SK-N-SH (cell line): ENCODE measurements at regions not wholly inside any gene's neighbourhood (a gene's known extent, or its start where the extent isn't known, plus 50 kb on each side); places are given as distances from the start of the nearest gene placed in this dataset.

Experiments
- CTCF ChIA-PET: fragments of 300-600, 350-600 bp; formaldehyde crosslinking; extraction: SDS; loops from one replicate; lab custom pipeline; 2021; lab: Yijun Ruan, JAX
- POLR2A ChIA-PET: fragments of 350-600 bp; sonication (Branson Sonifier 250); formaldehyde crosslinking; extraction: SDS; loops from one replicate; lab custom pipeline; 2020; ENCODE audit warnings: antibody characterized with exemption, inconsistent platforms; lab: Yijun Ruan, JAX
- DNase-seq: peaks from one replicate; pipeline ENCODE4 v3.0.0; 2012
- H2AFZ ChIP-seq: fragments of 200-600 bp; sonication (generic); 2 replicates; pipeline ENCODE4 v1.8.1; 2016; ENCODE audit warnings: antibody characterized with exemption, mild to moderate bottlenecking, low read depth
- H3F3A ChIP-seq: fragments of 200-600 bp; sonication (generic); replicated peaks from 2 replicates; pipeline ENCODE3; 2016; ENCODE audit warnings: antibody characterized with exemption, mild to moderate bottlenecking; ENCODE audit not compliant: insufficient read depth
- H3K27ac ChIP-seq, 2 experiments: fragments of 200-500 bp in 1 of 2; fragments of 200-600 bp in 1 of 2; sonication (Bioruptor generic) in 1 of 2; sonication (generic), shearing (Covaris generic) in 1 of 2; 2 replicates each; pipeline versions ENCODE4 v1.5.1 to v1.6.1; 2014 to 2016; ENCODE audit warnings: low read depth in 2 of 2, inconsistent platforms in 1 of 2, low read length in 1 of 2, mild to moderate bottlenecking in 1 of 2, mixed read lengths in 1 of 2
- H3K27me3 ChIP-seq: fragments of 200-600 bp; sonication (generic), shearing (Covaris generic); 2 replicates; pipeline ENCODE4 v1.6.1; 2016; ENCODE audit warnings: mixed run types; ENCODE audit not compliant: insufficient read depth
- H3K36me3 ChIP-seq, 2 experiments: fragments of 200-500 bp in 1 of 2; fragments of 200-600 bp in 1 of 2; sonication (Bioruptor generic) in 1 of 2; sonication (generic) in 1 of 2; replicated peaks in 1 of 2; 2 replicates each; pipeline versions ENCODE3 to v1.5.1; 2014 to 2016; ENCODE audit warnings: low read length in 1 of 2, mild to moderate bottlenecking in 1 of 2; ENCODE audit not compliant: insufficient read depth in 2 of 2, control insufficient read depth in 1 of 2
- H3K4me1 ChIP-seq, 2 experiments: fragments of 200-500 bp in 1 of 2; fragments of 200-600 bp in 1 of 2; sonication (Bioruptor generic) in 1 of 2; sonication (generic), shearing (Covaris generic) in 1 of 2; 2 replicates each; pipeline versions ENCODE4 v1.5.1 to v1.6.1; 2014 to 2016; ENCODE audit warnings: low read depth in 1 of 2, low read length in 1 of 2, mixed run types in 1 of 2; ENCODE audit not compliant: insufficient read depth in 2 of 2, control insufficient read depth in 1 of 2
- H3K4me2 ChIP-seq: fragments of 200-600 bp; sonication (generic), shearing (Covaris generic); 2 replicates; pipeline ENCODE4 v1.6.1; 2017; ENCODE audit warnings: mixed run types
- H3K4me3 ChIP-seq, 2 experiments: fragments of 200-500 bp in 1 of 2; fragments of 200-600 bp in 1 of 2; sonication (Bioruptor generic) in 1 of 2; sonication (generic), shearing (Covaris generic) in 1 of 2; 2 replicates each; pipeline versions ENCODE4 v1.5.1 to v1.8.1; 2014 to 2016; ENCODE audit warnings: low read depth in 2 of 2, inconsistent platforms in 1 of 2, low read length in 1 of 2, mild to moderate bottlenecking in 1 of 2, mixed read lengths in 1 of 2, moderate library complexity in 1 of 2
- H3K79me2 ChIP-seq: fragments of 200-600 bp; sonication (generic); 2 replicates; pipeline ENCODE4 v1.8.1; 2017; ENCODE audit warnings: mild to moderate bottlenecking; ENCODE audit not compliant: insufficient read depth
- H3K9ac ChIP-seq: fragments of 200-600 bp; sonication (generic); 2 replicates; pipeline ENCODE4 v1.6.1; 2017; ENCODE audit warnings: mixed run types
- H3K9me2 ChIP-seq: fragments of 200-600 bp; sonication (generic); 2 replicates; pipeline ENCODE4 v1.6.1; 2017; ENCODE audit warnings: mixed run types
- H3K9me3 ChIP-seq: fragments of 200-600 bp; sonication (generic); 2 replicates; pipeline ENCODE4 v1.6.1; 2017; ENCODE audit warnings: mixed run types, mild to moderate bottlenecking, moderate library complexity
- H4K20me1 ChIP-seq: fragments of 200-600 bp; sonication (generic); 2 replicates; pipeline ENCODE4 v1.6.1; 2017; ENCODE audit warnings: mild to moderate bottlenecking, mixed run types; ENCODE audit not compliant: insufficient read depth
- ELF1 ChIP-seq: IDR thresholded peaks from 2 replicates; pipeline ENCODE4 v1.4.0; 2012
- FOSL2 ChIP-seq: IDR thresholded peaks from 2 replicates; pipeline ENCODE4 v1.4.0; 2012; ENCODE audit warnings: low read depth, mild to moderate bottlenecking, moderate library complexity, borderline replicate concordance
- FOXM1 ChIP-seq: IDR thresholded peaks from 2 replicates; pipeline ENCODE4 v1.4.0; 2012; ENCODE audit warnings: low read depth, mild to moderate bottlenecking
- GABPA ChIP-seq: IDR thresholded peaks from 2 replicates; pipeline ENCODE4 v1.4.0; 2012; ENCODE audit warnings: low read depth, mild to moderate bottlenecking
- JUND ChIP-seq: IDR thresholded peaks from 2 replicates; pipeline ENCODE4 v1.4.0; 2012
- NFIC ChIP-seq: IDR thresholded peaks from 2 replicates; pipeline ENCODE4 v1.4.0; 2012; ENCODE audit warnings: borderline replicate concordance
- POLR2AphosphoS5 ChIP-seq: IDR thresholded peaks from 2 replicates; pipeline ENCODE4 v1.6.1; 2012; ENCODE audit warnings: low read depth, low read length
- RAD21 ChIP-seq: IDR thresholded peaks from 2 replicates; pipeline ENCODE4 v1.6.1; 2012; ENCODE audit warnings: mild to moderate bottlenecking, low read length
- RCOR1 ChIP-seq: fragments of 150-350 bp; IDR thresholded peaks from 2 replicates; pipeline ENCODE4 v1.6.1; 2017; ENCODE audit warnings: antibody characterized with exemption, low read length
- RFX5 ChIP-seq: IDR thresholded peaks from 2 replicates; pipeline ENCODE4 v1.6.1; 2012; ENCODE audit warnings: mild to moderate bottlenecking, improper control_type of control experiment, low read length
- RXRA ChIP-seq: IDR thresholded peaks from 2 replicates; pipeline ENCODE4 v1.4.0; 2012; ENCODE audit warnings: low read depth, mild to moderate bottlenecking, borderline replicate concordance
- SIN3A ChIP-seq: IDR thresholded peaks from 2 replicates; pipeline ENCODE4 v1.6.1; 2012; ENCODE audit warnings: low read depth, mild to moderate bottlenecking, low read length, moderate library complexity, borderline replicate concordance
- YY1 ChIP-seq: IDR thresholded peaks from 2 replicates; pipeline ENCODE4 v1.4.0; 2012; ENCODE audit warnings: low read depth, mild to moderate bottlenecking
- WGBS: methylation state at CpG from one replicate; pipeline ENCODE4 v1.1.6; 2017; ENCODE audit warnings: low lambda C conversion rate; 5-methylcytosine and 5-hydroxymethylcytosine counted together
- TF ChIP-seq, protein P1 (sequence below): IDR thresholded peaks from 2 replicates; pipeline ENCODE4; 2012
- TF ChIP-seq, protein P2 (sequence below): IDR thresholded peaks from 2 replicates; pipeline ENCODE4 v1.4.0; 2012; ENCODE audit warnings: low read depth
- TF ChIP-seq, protein P3 (sequence below): fragments of 150-350 bp; IDR thresholded peaks from 2 replicates; pipeline ENCODE4 v1.6.1; 2016; ENCODE audit warnings: mild to moderate bottlenecking, low read depth, low read length

DNA sequence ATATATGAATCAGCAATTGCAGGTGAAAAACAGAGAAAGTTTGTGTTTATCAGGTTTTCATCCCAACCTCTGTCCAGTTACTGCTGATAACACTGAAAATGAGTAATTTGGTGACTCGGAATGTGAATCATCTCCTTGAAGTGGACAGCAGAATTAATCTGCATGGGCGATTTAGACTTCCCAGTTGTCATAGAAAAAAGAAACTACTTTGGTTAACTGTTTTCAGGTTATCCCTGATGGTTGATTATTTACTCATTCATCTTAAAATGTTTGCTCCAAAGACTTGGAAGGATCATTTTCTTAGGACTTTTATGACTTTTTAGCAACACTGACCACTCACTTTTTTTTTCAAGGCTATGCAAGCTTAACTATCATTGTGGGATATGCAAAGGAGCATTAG is 504.1 kb upstream of the ANKRD30A start:
- H3K36me3 ChIP-seq: no peaks in the 10 kb centered on the region
- H3K4me3 ChIP-seq: no peak overlapping the region
- no peaks in the 10 kb centered on the region for H4K20me1 ChIP-seq
- no peaks in the 10 kb centered on the region for H3K9me2 ChIP-seq
- no peaks in the 10 kb centered on the region for H3K27me3 ChIP-seq
- H3K4me1 ChIP-seq: no peaks in the 10 kb centered on the region
- H3F3A ChIP-seq: no peaks in the 10 kb centered on the region
- POLR2A ChIA-PET: no interaction called here
- no peak overlapping the region for H3K4me2 ChIP-seq
- WGBS: 46% methylated on average over 2 of the region's 2 CpGs
- H3K9me3 ChIP-seq: no peaks in the 10 kb centered on the region
- no peak overlapping the region for H2AFZ ChIP-seq
- CTCF ChIA-PET: no interaction called here
- no peak for DNase-seq
- H3K79me2 ChIP-seq: no peaks in the 10 kb centered on the region
- H3K9ac ChIP-seq: no peak overlapping the region
- no peak overlapping the region for H3K27ac ChIP-seq
- no peak for TF ChIP-seq YY1
- TF ChIP-seq, protein P1, sequence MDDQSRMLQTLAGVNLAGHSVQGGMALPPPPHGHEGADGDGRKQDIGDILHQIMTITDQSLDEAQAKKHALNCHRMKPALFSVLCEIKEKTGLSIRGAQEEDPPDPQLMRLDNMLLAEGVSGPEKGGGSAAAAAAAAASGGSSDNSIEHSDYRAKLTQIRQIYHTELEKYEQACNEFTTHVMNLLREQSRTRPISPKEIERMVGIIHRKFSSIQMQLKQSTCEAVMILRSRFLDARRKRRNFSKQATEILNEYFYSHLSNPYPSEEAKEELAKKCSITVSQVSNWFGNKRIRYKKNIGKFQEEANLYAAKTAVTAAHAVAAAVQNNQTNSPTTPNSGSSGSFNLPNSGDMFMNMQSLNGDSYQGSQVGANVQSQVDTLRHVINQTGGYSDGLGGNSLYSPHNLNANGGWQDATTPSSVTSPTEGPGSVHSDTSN: peak; percentile 44; the same call in 1 of the 2 replicates
- peak; percentile 35; the same call in 1 of the 2 replicates for TF ChIP-seq JUND
- peak; percentile 52 for TF ChIP-seq FOSL2
- no peak for TF ChIP-seq RCOR1

DNA sequence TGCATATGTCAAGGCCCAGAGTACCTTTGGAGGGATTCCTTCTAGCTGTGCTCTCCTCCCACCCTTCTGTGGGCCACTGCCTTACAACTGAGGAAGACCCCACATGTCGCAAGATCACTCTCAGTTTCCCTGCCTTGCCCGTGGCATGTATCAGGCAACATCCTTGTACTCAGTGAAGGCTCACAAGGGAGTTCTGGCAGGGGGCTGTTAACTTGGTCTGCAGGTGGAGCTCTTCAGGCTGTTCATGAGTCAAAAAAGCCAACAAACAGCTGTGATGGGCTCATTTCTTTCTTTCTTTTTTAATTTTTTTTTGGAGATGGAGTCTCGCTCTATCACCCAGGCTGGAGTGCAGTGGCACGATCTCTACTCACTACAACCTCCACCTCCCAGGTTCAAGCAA is 513.0 kb upstream of the ANKRD30A start:
- no peaks in the 10 kb centered on the region for H4K20me1 ChIP-seq
- H3K4me3 ChIP-seq: no peak overlapping the region
- peaks cover 23% of the 10 kb centered on the region for H3F3A ChIP-seq
- no peaks in the 10 kb centered on the region for H3K36me3 ChIP-seq
- H3K9me2 ChIP-seq: no peaks in the 10 kb centered on the region
- TF ChIP-seq RAD21: no peak
- TF ChIP-seq GABPA: no peak
- no peak for TF ChIP-seq FOSL2
- no peak for TF ChIP-seq SIN3A
- no peak for TF ChIP-seq POLR2AphosphoS5
- TF ChIP-seq NFIC: no peak
- TF ChIP-seq RFX5: no peak
- TF ChIP-seq RXRA: no peak
- no peak for TF ChIP-seq FOXM1
- TF ChIP-seq, protein P2, sequence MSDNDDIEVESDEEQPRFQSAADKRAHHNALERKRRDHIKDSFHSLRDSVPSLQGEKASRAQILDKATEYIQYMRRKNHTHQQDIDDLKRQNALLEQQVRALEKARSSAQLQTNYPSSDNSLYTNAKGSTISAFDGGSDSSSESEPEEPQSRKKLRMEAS: no peak
- TF ChIP-seq ELF1: no peak
- TF ChIP-seq, protein P3, sequence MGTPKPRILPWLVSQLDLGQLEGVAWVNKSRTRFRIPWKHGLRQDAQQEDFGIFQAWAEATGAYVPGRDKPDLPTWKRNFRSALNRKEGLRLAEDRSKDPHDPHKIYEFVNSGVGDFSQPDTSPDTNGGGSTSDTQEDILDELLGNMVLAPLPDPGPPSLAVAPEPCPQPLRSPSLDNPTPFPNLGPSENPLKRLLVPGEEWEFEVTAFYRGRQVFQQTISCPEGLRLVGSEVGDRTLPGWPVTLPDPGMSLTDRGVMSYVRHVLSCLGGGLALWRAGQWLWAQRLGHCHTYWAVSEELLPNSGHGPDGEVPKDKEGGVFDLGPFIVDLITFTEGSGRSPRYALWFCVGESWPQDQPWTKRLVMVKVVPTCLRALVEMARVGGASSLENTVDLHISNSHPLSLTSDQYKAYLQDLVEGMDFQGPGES: no peak
- no peaks in the 10 kb centered on the region for H3K27me3 ChIP-seq
- H3K9ac ChIP-seq: no peak overlapping the region
- WGBS: 94% methylated on average over 4 of the region's 4 CpGs
- ChIA-PET POLR2A (no interaction called here), CTCF (no interaction called here)
- no peaks in the 10 kb centered on the region for H3K9me3 ChIP-seq
- no peak overlapping the region for H2AFZ ChIP-seq
- no peak overlapping the region for H3K27ac ChIP-seq
- DNase-seq: no peak
- H3K4me2 ChIP-seq: no peak overlapping the region
- no peaks in the 10 kb centered on the region for H3K79me2 ChIP-seq
- peaks cover 0 to 20% of the 10 kb centered on the region in 2 experiments; a peak in 2 of 4 replicates for H3K4me1 ChIP-seq
